B cell (primary cell): ENCODE measurements at regions not wholly inside any gene's neighbourhood (a gene's known extent, or its start where the extent isn't known, plus 50 kb on each side); places are given as distances from the start of the nearest gene placed in this dataset.

ENCODE experiments used
- ATAC-seq: fragments of 200-7000 bp; cut with Tn5 transposase; one replicate; pipeline ENCODE4 v1.10.0; 2021; ENCODE audit warnings: low read depth, mild to moderate bottlenecking, moderate number of reproducible peaks, moderate library complexity
- CTCF ChIA-PET: fragments of 350-600 bp; sonication (Branson Sonifier 250); formaldehyde crosslinking; loops from one replicate; lab custom pipeline; 2021; ENCODE audit warnings: antibody characterized with exemption, inconsistent platforms; lab: Charles Lee
- POLR2A ChIA-PET: fragments of 350-600 bp; sonication (Branson Sonifier 250); formaldehyde crosslinking; loops from one replicate; lab custom pipeline; 2021; ENCODE audit warnings: antibody characterized with exemption; lab: Charles Lee
- DNase-seq: peaks from one replicate; pipeline ENCODE4 v3.0.0; 2013
- H2AFZ ChIP-seq: 2 replicates; pipeline ENCODE4 v1.6.1; 2012; ENCODE audit warnings: mild to moderate bottlenecking, low read depth, low read length; ENCODE audit not compliant: insufficient read depth, poor library complexity, severe bottlenecking
- H3K27ac ChIP-seq, 2 donors: 1 replicate in 1 of 2; 2 replicates in 1 of 2; pipeline ENCODE4 v1.5.1; 2012 to 2013; ENCODE audit warnings: low read length in 2 of 2, mild to moderate bottlenecking in 2 of 2, moderate library complexity in 1 of 2
- H3K27me3 ChIP-seq, 4 experiments: fragments of 200-600 bp in 1 of 4; sonication (generic) in 1 of 4; replicated peaks in 1 of 4; 1 replicate in 2 of 4; 2 replicates in 2 of 4; pipeline versions ENCODE4 v1.6.1 to v1.7.0; 2013 to 2016; ENCODE audit warnings: low read length in 3 of 4, mild to moderate bottlenecking in 2 of 4, mixed read lengths in 1 of 4, moderate library complexity in 1 of 4; ENCODE audit not compliant: insufficient read depth in 4 of 4, control insufficient read depth in 3 of 4; ENCODE audit errors: control extremely low read depth in 1 of 4
- H3K36me3 ChIP-seq, 2 experiments: replicated peaks in 1 of 2; 1 replicate in 1 of 2; 2 replicates in 1 of 2; pipeline versions ENCODE4 v1.6.1 to v1.7.1; 2013; ENCODE audit warnings: low read length in 1 of 2; ENCODE audit not compliant: insufficient read depth in 2 of 2, control insufficient read depth in 1 of 2; ENCODE audit errors: control extremely low read depth in 1 of 2, extremely low read depth in 1 of 2
- H3K4me1 ChIP-seq, 2 donors: fragments of 200-600 bp in 1 of 2; sonication (generic) in 1 of 2; 1 replicate in 1 of 2; 2 replicates in 1 of 2; pipeline versions ENCODE4 v1.5.1 to v1.6.1; 2013 to 2017; ENCODE audit warnings: low read length in 2 of 2; ENCODE audit not compliant: control insufficient read depth in 2 of 2, insufficient read depth in 2 of 2
- H3K4me2 ChIP-seq: replicated peaks from 2 replicates; pipeline ENCODE3; 2012; ENCODE audit warnings: mild to moderate bottlenecking, low read depth, low read length; ENCODE audit not compliant: poor library complexity, severe bottlenecking
- H3K4me3 ChIP-seq, 5 experiments: fragments of 200-600 bp in 1 of 5; sonication (generic) in 1 of 5; 1 replicate in 3 of 5; 2 replicates in 2 of 5; pipeline versions ENCODE4 v1.5.1 to v1.7.0; 2011 to 2016; ENCODE audit warnings: low read length in 4 of 5, mild to moderate bottlenecking in 4 of 5, low read depth in 2 of 5, control low read depth in 1 of 5, moderate library complexity in 1 of 5; ENCODE audit not compliant: insufficient read depth in 1 of 5; ENCODE audit errors: control extremely low read depth in 1 of 5, extremely low read depth in 1 of 5
- H3K79me2 ChIP-seq: fragments of 200-600 bp; sonication (generic); one replicate; pipeline ENCODE4 v1.6.0; 2016; ENCODE audit warnings: low read length; ENCODE audit not compliant: control insufficient read depth, insufficient read depth
- H3K9ac ChIP-seq: fragments of 200-600 bp; sonication (generic); 2 replicates; pipeline ENCODE4 v1.6.1; 2017; ENCODE audit warnings: mild to moderate bottlenecking, low read length, moderate library complexity
- H3K9me3 ChIP-seq, 3 donors: one replicate each; pipeline versions ENCODE4 v1.6.1 to v1.7.1; 2013; ENCODE audit warnings: low read length in 2 of 3; ENCODE audit not compliant: control insufficient read depth in 2 of 3, insufficient read depth in 1 of 3; ENCODE audit errors: control extremely low read depth in 1 of 3
- H4K20me1 ChIP-seq: 2 replicates; pipeline ENCODE4 v1.6.0; 2012; ENCODE audit warnings: mild to moderate bottlenecking, low read length; ENCODE audit not compliant: insufficient read depth, control insufficient read depth, poor library complexity, severe bottlenecking
- H3K27ac Mint-ChIP-seq: one replicate; pipeline ENCODE4 v1.8.0; 2021; ENCODE audit warnings: mixed read lengths
- H3K27me3 Mint-ChIP-seq: one replicate; pipeline ENCODE4 v1.8.0; 2021; ENCODE audit warnings: mixed read lengths
- H3K4me1 Mint-ChIP-seq: one replicate; pipeline ENCODE4 v1.8.0; 2021; ENCODE audit warnings: mixed read lengths
- H3K4me3 Mint-ChIP-seq: one replicate; pipeline ENCODE4 v1.8.0; 2021; ENCODE audit warnings: mixed read lengths
- H3K9me3 Mint-ChIP-seq: one replicate; pipeline ENCODE4 v1.8.0; 2022; ENCODE audit warnings: mixed read lengths; ENCODE audit not compliant: insufficient read depth
- EZH2 ChIP-seq: IDR thresholded peaks from 2 replicates; pipeline ENCODE4 v1.6.1; 2012; ENCODE audit warnings: borderline replicate concordance, low read depth, mild to moderate bottlenecking, moderate library complexity, low read length; ENCODE audit not compliant: insufficient read depth, poor library complexity, severe bottlenecking
- WGBS: methylation state at CpG from one replicate; pipeline ENCODE4 v1.1.5; 2013; ENCODE audit warnings: missing lambda C conversion rate; ENCODE audit not compliant: insufficient coverage; 5-methylcytosine and 5-hydroxymethylcytosine counted together
- intact Hi-C: fragments of 100-400 bp; cut with micrococcal nuclease; formaldehyde crosslinking; loops from one replicate; pipeline ENCODE4 v1.10.0; 2022
- TF ChIP-seq, protein P1 (sequence below): fragments of 200-600 bp; IDR thresholded peaks from one replicate; pipeline ENCODE4 v1.8.0; 2022; ENCODE audit warnings: antibody characterized with exemption, mild to moderate bottlenecking

DNA sequence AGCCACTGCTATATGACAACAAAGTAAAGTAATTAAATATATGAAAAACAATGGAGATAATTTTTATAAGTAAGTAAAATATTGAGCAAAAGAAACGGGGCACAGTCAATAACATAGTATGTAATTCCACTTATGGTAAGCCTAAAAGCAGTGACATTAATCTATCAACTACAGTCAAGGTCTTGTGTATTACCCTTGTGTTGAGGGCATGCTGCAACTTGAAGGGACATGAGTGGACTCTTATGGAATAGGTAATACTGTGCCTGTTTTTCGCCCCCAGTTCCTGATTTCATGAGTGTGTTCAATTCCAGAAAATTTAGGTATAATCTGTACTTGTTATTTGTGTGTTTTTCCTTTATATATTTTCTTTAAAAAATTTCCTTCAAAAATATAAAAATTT is 201.3 kb upstream of the SLITRK6 start:
- Histone ChIP-seq H3K9ac (no peak overlapping the region), H3K4me1 (no peaks in the 10 kb centered on the region), H3K4me2 (no peak overlapping the region), H3K9me3 (no peaks in the 10 kb centered on the region), H3K36me3 (no peaks in the 10 kb centered on the region), H3K27ac (no peak overlapping the region), H3K79me2 (no peaks in the 10 kb centered on the region), H3K4me3 (no peak overlapping the region), H3K27me3 (no peaks in the 10 kb centered on the region), H4K20me1 (no peaks in the 10 kb centered on the region), H2AFZ (no peak overlapping the region)
- DNase-seq (no peak), ATAC-seq (no peak)
- TF ChIP-seq EZH2 = no peak
- TF ChIP-seq, protein P1, sequence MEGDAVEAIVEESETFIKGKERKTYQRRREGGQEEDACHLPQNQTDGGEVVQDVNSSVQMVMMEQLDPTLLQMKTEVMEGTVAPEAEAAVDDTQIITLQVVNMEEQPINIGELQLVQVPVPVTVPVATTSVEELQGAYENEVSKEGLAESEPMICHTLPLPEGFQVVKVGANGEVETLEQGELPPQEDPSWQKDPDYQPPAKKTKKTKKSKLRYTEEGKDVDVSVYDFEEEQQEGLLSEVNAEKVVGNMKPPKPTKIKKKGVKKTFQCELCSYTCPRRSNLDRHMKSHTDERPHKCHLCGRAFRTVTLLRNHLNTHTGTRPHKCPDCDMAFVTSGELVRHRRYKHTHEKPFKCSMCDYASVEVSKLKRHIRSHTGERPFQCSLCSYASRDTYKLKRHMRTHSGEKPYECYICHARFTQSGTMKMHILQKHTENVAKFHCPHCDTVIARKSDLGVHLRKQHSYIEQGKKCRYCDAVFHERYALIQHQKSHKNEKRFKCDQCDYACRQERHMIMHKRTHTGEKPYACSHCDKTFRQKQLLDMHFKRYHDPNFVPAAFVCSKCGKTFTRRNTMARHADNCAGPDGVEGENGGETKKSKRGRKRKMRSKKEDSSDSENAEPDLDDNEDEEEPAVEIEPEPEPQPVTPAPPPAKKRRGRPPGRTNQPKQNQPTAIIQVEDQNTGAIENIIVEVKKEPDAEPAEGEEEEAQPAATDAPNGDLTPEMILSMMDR = no peak
- Mint-ChIP-seq H3K4me1 (no peaks in the 10 kb centered on the region), H3K27me3 (no peaks in the 10 kb centered on the region), H3K9me3 (no peaks in the 10 kb centered on the region), H3K27ac (no peak overlapping the region), H3K4me3 (no peak overlapping the region)
- ChIA-PET CTCF (no interaction called here), POLR2A (no interaction called here)
- WGBS = no CpG with 5 or more reads among the region's 2 CpGs
- intact Hi-C loops = no loop called here

DNA sequence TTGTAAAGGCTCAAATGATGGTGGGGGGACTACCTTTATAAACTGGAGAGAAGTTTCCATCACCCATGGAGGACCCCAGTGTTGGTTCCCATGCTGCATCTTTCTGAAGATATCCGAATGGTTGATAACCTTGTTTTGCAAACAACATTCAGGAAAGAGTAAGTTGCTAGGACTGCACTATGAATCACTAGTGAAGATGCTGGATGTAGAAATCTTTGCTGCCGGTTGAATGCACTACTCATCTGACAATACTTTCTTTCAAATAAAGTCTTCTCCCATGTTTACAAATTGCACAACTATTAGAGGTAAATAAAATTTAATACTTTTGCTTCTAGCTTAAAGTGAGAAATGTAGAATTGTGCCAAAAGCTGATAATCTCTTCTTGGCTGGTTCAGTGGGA is 198.4 kb upstream of the SLITRK6 start:
- no peaks in the 10 kb centered on the region for H3K27me3 ChIP-seq
- H3K4me3 ChIP-seq = no peak overlapping the region
- intact Hi-C loops = no loop called here
- H3K27ac Mint-ChIP-seq = no peak overlapping the region
- no peak overlapping the region for H3K27ac ChIP-seq
- WGBS = no CpG with 5 or more reads among the region's 2 CpGs
- no peak overlapping the region for H3K4me2 ChIP-seq
- H3K4me3 Mint-ChIP-seq = no peak overlapping the region
- no peaks in the 10 kb centered on the region for H3K9me3 Mint-ChIP-seq
- no peaks in the 10 kb centered on the region for H3K27me3 Mint-ChIP-seq
- TF ChIP-seq, protein P1 = no peak
- TF ChIP-seq EZH2 = no peak
- no peak for ATAC-seq
- CTCF ChIA-PET = no interaction called here
- DNase-seq = no peak
- POLR2A ChIA-PET = no interaction called here
- H3K4me1 Mint-ChIP-seq = no peaks in the 10 kb centered on the region
- no peaks in the 10 kb centered on the region for H3K36me3 ChIP-seq
- no peak overlapping the region for H3K9ac ChIP-seq
- H4K20me1 ChIP-seq = no peaks in the 10 kb centered on the region
- no peaks in the 10 kb centered on the region for H3K9me3 ChIP-seq
- H3K79me2 ChIP-seq = no peaks in the 10 kb centered on the region
- H3K4me1 ChIP-seq = no peaks in the 10 kb centered on the region
- no peak overlapping the region for H2AFZ ChIP-seq
